GM23338 (cell line): ENCODE measurements at regions not wholly inside any gene's neighbourhood (a gene's known extent, or its start where the extent isn't known, plus 50 kb on each side); places are given as distances from the start of the nearest gene placed in this dataset.
A peak's percentile ranks its signal among the peaks of the same experiment; 100 is the strongest.

Experiments
- ATAC-seq: fragments of 200-7000 bp; cut with Tn5 transposase; 3 replicates; pipeline ENCODE4 v1.9.1; 2020
- DNase-seq: peaks from one replicate; pipeline ENCODE4 v3.0.0-alpha.2; 2015; ENCODE audit warnings: low spot score
- H2AFZ ChIP-seq: fragments of 200-600 bp; sonication (generic); 2 replicates; pipeline ENCODE4 v1.8.0; 2016; ENCODE audit warnings: antibody characterized with exemption, mild to moderate bottlenecking, moderate library complexity
- H3F3A ChIP-seq: fragments of 200-600 bp; sonication (generic); replicated peaks from 2 replicates; pipeline ENCODE4 v1.8.0; 2017; ENCODE audit warnings: antibody characterized with exemption, mixed run types, low read depth
- H3K27ac ChIP-seq: fragments of 200-600 bp; sonication (generic); 2 replicates; pipeline ENCODE4 v1.6.1; 2016; ENCODE audit warnings: low read depth
- H3K27me3 ChIP-seq: fragments of 200-600 bp; sonication (generic); 2 replicates; pipeline ENCODE4 v1.8.0; 2016; ENCODE audit warnings: mild to moderate bottlenecking, mixed run types, moderate library complexity; ENCODE audit not compliant: insufficient read depth
- H3K36me3 ChIP-seq: fragments of 200-600 bp; sonication (generic); 2 replicates; pipeline ENCODE4 v1.8.0; 2016; ENCODE audit warnings: mild to moderate bottlenecking; ENCODE audit not compliant: insufficient read depth
- H3K4me1 ChIP-seq: fragments of 200-600 bp; sonication (generic); 2 replicates; pipeline ENCODE4 v1.8.0; 2016; ENCODE audit warnings: mild to moderate bottlenecking, moderate library complexity; ENCODE audit not compliant: insufficient read depth
- H3K4me2 ChIP-seq: fragments of 200-600 bp; sonication (generic); 2 replicates; pipeline ENCODE4 v1.7.1; 2017; ENCODE audit warnings: mixed run types
- H3K4me3 ChIP-seq: fragments of 200-600 bp; sonication (generic); 2 replicates; pipeline ENCODE4 v1.6.1; 2016; ENCODE audit warnings: mixed run types
- H3K79me2 ChIP-seq: fragments of 200-600 bp; sonication (generic); replicated peaks from 2 replicates; pipeline ENCODE4 v1.8.0; 2017; ENCODE audit warnings: mild to moderate bottlenecking; ENCODE audit not compliant: insufficient read depth
- H3K9me2 ChIP-seq: fragments of 200-600 bp; sonication (generic); 2 replicates; pipeline ENCODE4 v1.8.0; 2017; ENCODE audit not compliant: insufficient read depth
- H4K20me1 ChIP-seq: fragments of 200-600 bp; sonication (generic); replicated peaks from 2 replicates; pipeline ENCODE4 v1.8.0; 2017; ENCODE audit warnings: mild to moderate bottlenecking; ENCODE audit not compliant: insufficient read depth
- H3K27ac Mint-ChIP-seq: 2 replicates; pipeline ENCODE4 v1.8.0; 2020; ENCODE audit warnings: inconsistent platforms, mild to moderate bottlenecking, moderate library complexity, mixed read lengths
- H3K27me3 Mint-ChIP-seq: 3 replicates; pipeline ENCODE4 v1.8.0; 2022; ENCODE audit warnings: low read depth, mild to moderate bottlenecking, moderate library complexity, mixed read lengths, inconsistent platforms; ENCODE audit not compliant: insufficient read depth, poor library complexity
- H3K36me3 Mint-ChIP-seq: 3 replicates; pipeline ENCODE4 v1.8.0; 2021; ENCODE audit warnings: low read depth, mild to moderate bottlenecking, inconsistent platforms, moderate library complexity, mixed read lengths
- H3K4me1 Mint-ChIP-seq: 3 replicates; pipeline ENCODE4 v1.8.0; 2020; ENCODE audit warnings: mild to moderate bottlenecking, inconsistent platforms, mixed read lengths
- H3K4me3 Mint-ChIP-seq: 3 replicates; pipeline ENCODE4 v1.8.0; 2021; ENCODE audit warnings: moderate library complexity, mild to moderate bottlenecking, inconsistent platforms, mixed read lengths
- H3K9me3 Mint-ChIP-seq: 3 replicates; pipeline ENCODE4 v1.8.0; 2020; ENCODE audit warnings: moderate library complexity, mild to moderate bottlenecking, inconsistent platforms, mixed read lengths
- CREB1 ChIP-seq: fragments of 250-450 bp; sonication (Bioruptor Pico); IDR thresholded peaks from 2 replicates; pipeline ENCODE4 v1.5.0; 2020; ENCODE audit warnings: low read depth, mild to moderate bottlenecking, moderate library complexity
- CTCF ChIP-seq, 2 experiments: fragments of 200-600 bp in 1 of 2; sonication (generic) in 1 of 2; conservative IDR thresholded peaks; 2 replicates each; pipeline versions ENCODE4 v1.5.1 to v1.6.1; 2016 to 2017; ENCODE audit warnings: antibody characterized with exemption in 2 of 2, low read depth in 2 of 2, mild to moderate bottlenecking in 2 of 2, moderate library complexity in 1 of 2
- ETS1 ChIP-seq: IDR thresholded peaks from 2 replicates; pipeline ENCODE4 v1.6.1; 2016; ENCODE audit warnings: antibody characterized with exemption
- EZH2 ChIP-seq: fragments of 200-600 bp; sonication (generic); IDR thresholded peaks from one replicate; pipeline ENCODE4 v1.8.0; 2017; ENCODE audit warnings: antibody characterized with exemption, mild to moderate bottlenecking, low read depth; ENCODE audit not compliant: unreplicated experiment
- JUNB ChIP-seq: IDR thresholded peaks from one replicate; pipeline ENCODE4 v1.6.1; 2016; ENCODE audit warnings: antibody characterized with exemption; ENCODE audit not compliant: unreplicated experiment
- NANOG ChIP-seq: IDR thresholded peaks from 2 replicates; pipeline ENCODE4 v1.6.1; 2016; ENCODE audit warnings: antibody characterized with exemption, borderline replicate concordance
- POLR2AphosphoS5 ChIP-seq: IDR thresholded peaks from 2 replicates; pipeline ENCODE4 v1.6.1; 2016; ENCODE audit warnings: antibody characterized with exemption, low read depth
- STAT1 ChIP-seq: IDR thresholded peaks from one replicate; pipeline ENCODE4 v1.6.1; 2016; ENCODE audit warnings: antibody characterized with exemption; ENCODE audit not compliant: unreplicated experiment
- ZNF114 ChIP-seq: fragments of 250-450 bp; sonication (Bioruptor Pico); IDR thresholded peaks from 2 replicates; pipeline ENCODE4 v1.5.0; 2020; ENCODE audit warnings: mild to moderate bottlenecking, moderate library complexity
- ZNF462 ChIP-seq: fragments of 250-450 bp; sonication (Bioruptor Pico); IDR thresholded peaks from 2 replicates; pipeline ENCODE4 v1.5.0; 2020; ENCODE audit warnings: mild to moderate bottlenecking, moderate library complexity

- Histone ChIP-seq H3K9me2 (no peaks in the 10 kb centered on the region), H3K79me2 (no peaks in the 10 kb centered on the region), H3F3A (no peaks in the 10 kb centered on the region), H3K4me3 (no peak overlapping the region), H2AFZ (no peak overlapping the region), H3K27ac (no peak overlapping the region), H3K36me3 (no peaks in the 10 kb centered on the region), H3K4me1 (no peaks in the 10 kb centered on the region), H3K4me2 (no peak overlapping the region), H4K20me1 (no peaks in the 10 kb centered on the region), H3K27me3 (no peaks in the 10 kb centered on the region)
- no peaks in the 10 kb centered on the region for H3K36me3 Mint-ChIP-seq
- ATAC-seq (peak; percentile 84), DNase-seq (peak; percentile 49)
- no peaks in the 10 kb centered on the region for H3K4me1 Mint-ChIP-seq
- TF ChIP-seq CREB1 (CRISPR knock-in tag): no peak
- no peak for TF ChIP-seq JUNB
- peak; percentile 58 to 78 for TF ChIP-seq CTCF (conservative IDR thresholded peaks at IDR 0.05; ENCODE audit: low read depth in 2 of 2)
- no peak overlapping the region for H3K4me3 Mint-ChIP-seq
- peaks cover 4% of the 10 kb centered on the region for H3K27me3 Mint-ChIP-seq
- peaks cover 30% of the 10 kb centered on the region; the same call in 2 of the 3 replicates for H3K9me3 Mint-ChIP-seq
- H3K27ac Mint-ChIP-seq: no peak overlapping the region
Observed at GRCh38 chrX:77160301-77160700, 286.9 kb upstream of the FGF16 start.

GRCh38 chrX:77162777-77163176, 284.4 kb upstream of the FGF16 start:
- H3K36me3 Mint-ChIP-seq: no peaks in the 10 kb centered on the region
- H3K9me3 Mint-ChIP-seq: peaks cover 27% of the 10 kb centered on the region; the same call in 2 of the 3 replicates
- peaks cover 4% of the 10 kb centered on the region for H3K27me3 Mint-ChIP-seq
- no peak overlapping the region for H2AFZ ChIP-seq
- H3K79me2 ChIP-seq: no peaks in the 10 kb centered on the region
- H3K27ac Mint-ChIP-seq: no peak overlapping the region
- H3K4me1 ChIP-seq: no peaks in the 10 kb centered on the region
- H3K4me3 ChIP-seq: no peak overlapping the region
- no peak overlapping the region for H3K4me2 ChIP-seq
- no peaks in the 10 kb centered on the region for H3K4me1 Mint-ChIP-seq
- H3F3A ChIP-seq: no peaks in the 10 kb centered on the region
- no peak overlapping the region for H3K27ac ChIP-seq
- H3K4me3 Mint-ChIP-seq: no peak overlapping the region
- ATAC-seq (no peak), DNase-seq (no peak)
- no peaks in the 10 kb centered on the region for H4K20me1 ChIP-seq
- no peaks in the 10 kb centered on the region for H3K27me3 ChIP-seq
- H3K36me3 ChIP-seq: no peaks in the 10 kb centered on the region
- no peaks in the 10 kb centered on the region for H3K9me2 ChIP-seq
- TF ChIP-seq ETS1 (no peak), EZH2 (no peak), NANOG (no peak), JUNB (no peak), ZNF462 (CRISPR knock-in tag) (no peak), ZNF114 (CRISPR knock-in tag) (no peak), CTCF (conservative IDR thresholded peaks at IDR 0.05; ENCODE audit: low read depth in 2 of 2) (no peak), CREB1 (CRISPR knock-in tag) (no peak), STAT1 (no peak), POLR2AphosphoS5 (no peak)
